ENCODE measurements at regions not wholly inside any gene's neighbourhood (a gene's known extent, or its start where the extent isn't known, plus 50 kb on each side); places are given as distances from the start of the nearest gene placed in this dataset.
"Not testable (repeated sequence)": the region's sequence is repeated elsewhere in the genome, so short reads cannot be mapped to it uniquely, and the experiment has no call there.

DNA sequence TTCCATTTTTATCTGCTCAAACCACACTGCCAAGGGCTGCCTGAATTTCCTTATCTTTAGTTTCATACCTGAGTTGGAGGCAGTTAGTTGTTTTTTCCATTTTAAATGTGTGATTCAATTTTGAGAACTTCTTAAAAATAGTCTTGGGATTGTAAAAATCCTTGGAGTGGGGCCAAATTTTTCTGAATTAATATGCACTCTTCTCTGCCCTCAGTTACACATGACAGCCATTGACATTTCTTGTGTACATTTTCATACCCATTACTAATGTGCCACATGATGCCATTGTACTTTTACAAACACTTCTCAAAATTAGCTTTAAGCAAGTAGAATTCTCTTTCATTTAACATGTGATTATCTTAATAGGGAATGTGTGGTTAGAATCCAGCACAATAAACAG lies 141.7 kb downstream of the C3orf38 start:
- no peak for DNase-seq (ENCODE audit: low spot score)

GRCh38 chr3:88298189-88298588 lies 148.4 kb downstream of the C3orf38 start:
- peak; percentile 5 for DNase-seq (ENCODE audit: low spot score)

- DNase-seq (ENCODE audit: low spot score), result no peak
These were observed 151.7 kb downstream of the C3orf38 start for GRCh38 chr3:88301273-88301995.

GRCh38 chr3:88301996-88302393 lies 152.2 kb downstream of the C3orf38 start:
- no peak for DNase-seq (ENCODE audit: low spot score)

GRCh38 chr3:88303331-88303904 lies 153.7 kb downstream of the C3orf38 start:
- DNase-seq (ENCODE audit: low spot score), result not testable (repeated sequence)

DNA sequence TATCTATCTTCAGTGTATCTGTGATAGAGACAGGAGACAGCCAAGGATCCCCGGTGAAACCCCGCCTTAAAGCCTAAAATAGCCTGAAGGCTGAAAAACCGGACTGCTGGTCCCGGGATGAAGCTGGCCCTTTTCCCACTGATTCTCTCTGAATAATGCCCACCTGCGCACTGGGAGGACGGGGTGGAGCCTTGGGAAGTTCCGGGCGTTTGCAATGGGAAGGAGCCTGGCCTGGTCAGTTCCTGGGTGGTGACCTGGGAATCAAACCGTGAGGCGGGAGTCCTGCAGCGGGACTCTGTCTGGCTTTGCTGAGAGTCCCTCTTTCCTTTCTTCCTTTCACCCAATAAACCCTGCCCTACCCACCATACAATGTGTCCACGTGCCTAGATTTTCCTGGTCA lies 157.9 kb downstream of the C3orf38 start:
- no peak for DNase-seq (ENCODE audit: low spot score)

GRCh38 chr3:88311826-88312225 lies 162.1 kb downstream of the C3orf38 start:
- no peak for DNase-seq (ENCODE audit: low spot score)

DNA sequence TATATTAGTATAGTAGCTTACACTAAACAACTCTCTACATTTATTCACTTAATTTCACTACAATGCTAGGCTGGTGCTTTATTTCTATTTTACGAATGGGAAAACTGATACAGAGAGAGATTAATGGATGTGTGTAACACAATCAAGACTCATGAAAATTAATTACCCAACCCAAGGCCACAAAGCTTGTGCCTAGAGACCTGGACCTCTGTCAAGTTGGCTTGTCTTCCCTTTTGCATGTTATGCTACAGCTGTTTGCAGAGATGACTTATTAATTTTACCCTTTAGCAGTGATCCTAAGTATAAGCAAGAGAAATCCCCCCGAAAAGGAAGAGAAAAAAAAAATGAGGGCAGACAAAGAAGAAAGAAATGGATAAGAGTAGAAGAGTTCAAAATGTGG lies 162.5 kb downstream of the C3orf38 start:
- no peak for DNase-seq (ENCODE audit: low spot score)

DNA sequence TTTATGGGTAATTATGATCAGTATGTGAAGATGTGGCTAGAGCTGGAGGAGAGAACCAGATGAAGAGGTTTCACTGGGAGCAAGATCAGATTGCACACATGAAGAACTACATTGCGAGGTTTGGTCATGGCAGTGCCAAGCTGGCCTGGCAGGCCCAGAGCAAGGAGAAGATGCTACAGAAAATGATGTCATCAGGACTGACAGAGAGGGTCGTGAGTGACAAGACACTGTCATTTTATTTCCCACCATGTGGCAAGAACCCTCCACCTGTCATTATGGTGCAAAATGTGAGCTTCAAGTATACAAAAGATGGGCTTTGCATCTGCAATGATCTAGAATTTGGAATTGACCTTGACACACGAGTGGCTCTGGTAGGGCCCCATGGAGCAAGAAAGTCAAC lies 168.3 kb downstream of the C3orf38 start:
- DNase-seq (ENCODE audit: low spot score), result no peak

DNA sequence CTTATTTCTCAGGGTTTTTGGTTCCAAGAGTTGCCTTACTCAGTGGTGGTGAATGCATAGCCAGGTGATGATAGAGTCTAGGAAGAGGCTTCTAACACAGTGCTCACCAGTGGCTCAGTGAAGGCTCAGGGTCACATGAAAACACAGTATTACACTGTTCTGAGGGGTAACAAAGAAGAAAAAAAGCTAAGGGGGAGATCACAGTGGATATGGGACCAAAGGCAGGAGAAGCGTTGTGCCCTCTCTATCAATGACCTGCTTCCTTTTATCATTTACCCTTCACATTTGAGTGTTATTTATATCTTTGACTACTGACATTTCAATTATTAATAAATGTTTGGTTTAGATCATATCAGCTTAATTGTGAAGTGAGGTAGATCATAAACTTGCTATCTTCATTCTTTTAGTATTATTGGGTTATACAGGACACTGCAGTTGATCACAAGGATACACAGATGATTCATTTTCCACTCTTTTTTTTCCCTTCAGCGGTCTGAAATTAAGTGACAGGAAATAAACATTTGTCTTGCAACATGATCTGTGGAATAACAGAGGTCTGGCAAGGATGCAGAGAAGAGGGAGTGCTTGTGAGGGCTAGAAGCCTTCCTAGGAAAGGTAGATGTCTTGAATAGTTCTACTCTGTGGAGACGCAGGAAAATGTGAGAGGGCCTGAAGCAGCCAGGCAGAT lies 171.7 kb downstream of the C3orf38 start:
- DNase-seq (ENCODE audit: low spot score), result no peak

DNA sequence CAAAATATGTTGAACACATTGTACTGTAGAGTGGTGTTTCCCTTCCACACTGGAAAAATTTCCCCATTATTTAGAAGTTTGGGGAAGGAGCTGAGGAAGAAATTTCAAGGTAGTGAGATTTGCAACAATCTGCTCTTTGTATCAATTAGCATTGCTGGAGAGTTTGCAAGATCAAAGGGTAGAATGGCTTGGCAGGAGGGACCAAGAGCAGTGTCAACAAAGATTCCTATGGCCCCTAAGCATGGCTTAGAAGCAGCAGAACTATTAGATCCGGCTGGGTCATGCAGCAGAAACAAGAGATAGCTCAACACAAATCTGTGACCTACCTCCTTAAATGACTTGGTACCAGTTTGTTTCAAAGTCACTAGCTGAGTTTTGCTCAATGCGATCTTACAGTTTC lies 175.0 kb downstream of the C3orf38 start:
- DNase-seq (ENCODE audit: low spot score), result no peak

DNA sequence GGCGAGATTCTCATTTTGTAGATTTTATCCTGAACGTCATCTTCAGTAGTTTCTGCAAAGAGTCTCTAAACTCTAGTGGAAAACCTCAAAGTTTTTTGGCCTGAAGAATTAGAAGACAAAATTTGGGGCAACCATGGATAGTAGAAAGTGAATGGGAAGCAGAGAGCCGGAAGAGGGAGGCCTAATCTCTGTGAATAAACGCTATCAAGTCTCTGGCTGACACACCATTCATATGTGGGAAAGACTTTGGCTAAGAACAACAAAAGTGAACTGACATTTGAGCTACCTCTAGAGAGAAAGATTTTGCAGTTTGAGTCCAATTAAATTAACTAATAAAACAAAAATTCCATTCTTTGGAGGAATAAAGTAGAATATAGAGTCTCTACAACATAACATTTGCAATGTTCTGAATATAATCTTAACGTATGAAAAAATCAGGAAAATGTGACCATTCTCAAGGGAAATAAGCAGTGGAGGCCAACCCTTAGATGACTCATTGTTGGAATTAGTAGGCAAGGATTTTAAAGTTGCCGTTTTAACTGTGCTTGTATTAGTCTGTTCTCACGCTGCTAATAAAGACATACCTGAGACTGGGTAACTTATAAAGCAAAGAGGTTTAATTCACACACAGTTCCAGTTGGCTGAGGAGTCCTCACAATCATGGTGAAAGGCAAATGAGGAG lies 184.6 kb downstream of the C3orf38 start:
- no peak for DNase-seq (ENCODE audit: low spot score)

GRCh38 chr3:88336894-88337293 lies 187.1 kb downstream of the C3orf38 start:
- no peak for DNase-seq (ENCODE audit: low spot score)

GRCh38 chr3:88343264-88343663 lies 193.5 kb downstream of the C3orf38 start:
- DNase-seq (ENCODE audit: low spot score), result no peak

- DNase-seq (ENCODE audit: low spot score), result no peak
These were observed 196.9 kb downstream of the C3orf38 start for GRCh38 chr3:88346643-88347042.

DNA sequence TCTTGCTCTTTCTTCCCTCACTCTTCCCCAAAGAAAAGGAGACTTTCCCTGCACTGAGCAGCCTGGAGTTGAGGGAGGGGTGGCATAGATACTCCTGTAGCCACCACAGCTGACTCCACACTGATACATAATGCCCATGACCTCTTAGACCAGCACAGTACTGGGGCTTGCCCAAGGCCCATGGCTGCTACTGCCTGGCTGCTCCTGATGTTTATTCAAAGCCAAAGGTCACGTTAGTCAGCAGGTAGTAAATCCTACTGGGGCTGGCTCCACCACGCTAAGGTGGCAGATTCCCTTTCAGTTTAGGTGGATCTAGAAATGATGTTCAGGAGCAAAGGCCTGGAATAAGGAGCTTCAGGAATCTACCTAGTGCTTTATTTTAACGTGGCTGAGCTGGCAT lies 212.7 kb downstream of the C3orf38 start:
- no peak for DNase-seq (ENCODE audit: low spot score)

- DNase-seq (ENCODE audit: low spot score), result no peak
These were observed 215.2 kb downstream of the C3orf38 start for GRCh38 chr3:88364926-88365325.

GRCh38 chr3:88369337-88369736 lies 219.6 kb downstream of the C3orf38 start:
- DNase-seq (ENCODE audit: low spot score), result no peak

DNA sequence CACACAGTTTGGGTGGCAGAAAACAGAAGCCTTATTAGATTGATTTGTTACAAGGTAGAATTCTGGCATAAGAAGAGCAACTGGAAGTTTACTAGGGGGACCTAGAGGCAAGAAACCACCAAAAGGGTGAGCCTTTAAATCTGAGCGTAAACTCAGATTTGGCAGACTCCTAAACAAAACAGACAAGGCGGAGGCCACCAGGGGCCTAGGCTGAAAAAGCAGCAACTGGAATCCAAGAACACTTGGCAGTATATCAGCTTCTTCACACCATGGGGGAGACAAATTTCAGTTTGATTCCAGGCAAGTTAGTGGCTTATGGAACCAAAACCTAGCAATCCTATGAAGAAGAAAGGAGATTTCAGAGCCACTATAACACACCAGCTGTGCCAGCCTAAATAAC lies 220.0 kb downstream of the C3orf38 start:
- no peak for DNase-seq (ENCODE audit: low spot score)

- DNase-seq (ENCODE audit: low spot score), result no peak
These were observed 235.3 kb downstream of the C3orf38 start for GRCh38 chr3:88385090-88385489.

DNA sequence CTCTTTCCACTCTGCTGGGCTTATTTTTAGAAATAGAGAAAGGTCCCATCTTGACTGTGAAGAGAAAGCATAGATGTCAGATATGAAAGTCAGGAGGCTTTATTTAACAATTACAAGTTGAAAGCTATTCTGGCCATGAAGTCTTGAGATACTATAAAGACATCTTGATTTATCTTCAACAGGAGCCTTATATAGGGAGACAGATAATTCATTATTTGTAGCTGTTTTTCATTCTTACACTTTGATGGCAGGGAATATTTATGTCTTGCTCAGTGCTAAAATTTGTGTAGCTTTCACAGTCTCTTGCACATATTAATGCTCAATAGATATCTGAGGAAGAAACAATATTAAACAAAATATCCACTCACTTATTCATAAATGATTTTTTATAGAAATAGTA lies 248.8 kb downstream of the C3orf38 start:
- DNase-seq (ENCODE audit: low spot score), result no peak

DNA sequence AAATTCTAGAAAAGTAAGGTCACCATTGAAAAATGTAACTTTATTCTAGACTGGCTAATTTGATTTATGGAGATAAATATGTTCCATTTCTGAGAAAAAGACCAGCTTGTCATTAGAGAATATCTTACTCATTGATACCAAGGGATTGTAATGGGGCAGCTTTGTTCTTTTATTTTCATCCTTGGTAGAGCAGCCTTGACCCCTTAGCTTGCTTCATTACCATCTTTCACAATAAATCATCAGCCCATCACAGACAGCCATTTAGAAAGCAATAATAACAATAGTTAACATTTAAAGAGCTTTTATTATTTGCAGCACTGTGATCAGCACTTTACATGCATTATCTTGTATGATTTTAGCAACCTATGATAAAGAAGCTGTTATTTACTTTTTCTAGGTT lies 253.6 kb downstream of the C3orf38 start:
- no peak for DNase-seq (ENCODE audit: low spot score)

DNA sequence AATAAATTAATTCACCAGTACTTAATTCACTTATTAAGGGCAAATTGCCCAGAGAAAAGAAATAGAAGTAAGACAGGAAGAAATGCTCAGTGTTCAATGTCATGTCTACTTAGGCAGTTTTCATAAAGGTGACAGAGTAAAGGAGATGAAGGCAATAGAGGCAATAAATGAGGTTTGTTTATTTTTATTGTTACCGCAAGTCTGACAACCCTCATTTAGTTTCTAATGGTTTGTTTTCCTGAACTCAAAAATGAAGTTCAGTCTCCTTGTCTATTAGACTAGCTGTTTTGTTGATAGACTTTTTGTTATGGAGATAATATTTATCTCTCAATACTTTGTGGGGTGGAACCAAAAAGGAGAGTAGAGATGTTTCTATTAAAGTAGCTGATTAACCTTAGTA lies 258.3 kb downstream of the C3orf38 start:
- DNase-seq (ENCODE audit: low spot score), result no peak
